BJ (cell line): ENCODE measurements at regions not wholly inside any gene's neighbourhood (a gene's known extent, or its start where the extent isn't known, plus 50 kb on each side); places are given as distances from the start of the nearest gene placed in this dataset.
A peak's percentile ranks its signal among the peaks of the same experiment; 100 is the strongest.

Source experiments
- CTCF ChIA-PET: fragments of 350-600 bp; formaldehyde crosslinking; extraction: SDS; loops from one replicate; lab custom pipeline; 2021; ENCODE audit warnings: antibody characterized with exemption, inconsistent platforms; lab: Yijun Ruan, JAX
- POLR2A ChIA-PET: fragments of 300-600 bp; sonication (Branson Sonifier 250); formaldehyde crosslinking; extraction: SDS; loops from one replicate; lab custom pipeline; 2021; ENCODE audit warnings: antibody characterized with exemption; lab: Charles Lee
- DNase-seq: peaks from one replicate; pipeline ENCODE4 v3.0.0-alpha.2; 2011; ENCODE audit warnings: low read depth
- H3K27me3 ChIP-seq: 2 replicates; pipeline ENCODE4 v1.6.0; 2011; ENCODE audit warnings: low read length; ENCODE audit not compliant: control insufficient read depth, insufficient read depth
- H3K36me3 ChIP-seq: 2 replicates; pipeline ENCODE4 v1.5.1; 2011; ENCODE audit warnings: low read length; ENCODE audit not compliant: control insufficient read depth, insufficient read depth
- H3K4me3 ChIP-seq: 2 replicates; pipeline ENCODE4 v1.5.1; 2011; ENCODE audit warnings: low read depth, mild to moderate bottlenecking, control low read depth, low read length
- CTCF ChIP-seq: IDR thresholded peaks from 2 replicates; pipeline ENCODE4 v1.5.1; 2011; ENCODE audit warnings: low read depth, mild to moderate bottlenecking, control low read depth, inconsistent platforms, low read length, moderate library complexity; ENCODE audit not compliant: insufficient read depth

DNA sequence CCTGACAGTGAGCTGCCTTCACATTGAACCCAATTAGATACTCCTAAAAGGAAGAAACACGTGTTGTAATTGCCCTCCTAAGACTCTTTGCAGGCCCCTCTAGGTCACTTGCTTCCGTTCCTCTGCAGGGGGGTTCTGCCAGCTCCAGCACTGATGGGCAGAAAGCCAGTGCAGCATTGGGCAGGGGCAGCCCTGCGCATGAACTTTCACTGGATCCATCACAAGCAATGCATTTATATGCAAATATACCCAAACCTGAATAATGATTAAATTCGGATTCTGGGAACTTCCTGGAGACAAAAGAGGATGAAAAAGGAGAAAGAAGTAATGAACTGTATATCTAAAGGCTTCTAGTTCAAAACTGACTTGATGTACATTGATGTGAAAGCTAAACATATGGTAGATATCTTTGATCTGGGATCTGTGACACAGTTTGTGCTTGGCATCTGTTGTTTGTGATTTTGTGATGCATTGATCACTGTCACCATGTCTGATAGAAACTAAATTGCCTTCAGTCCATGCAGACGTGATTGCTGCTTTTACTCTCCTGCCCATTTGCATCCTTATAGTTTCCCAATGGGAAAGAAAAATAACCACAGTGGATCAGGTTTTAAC lies 313.4 kb downstream of the DEPDC1B start:
- DNase-seq: no peak
- no peaks in the 10 kb centered on the region for H3K36me3 ChIP-seq
- CTCF ChIA-PET: interaction anchor here (7.9 kb wide), 1 partner anchor 576 kb away, joined by 36 read pairs; no protein-coding TSS in a partner anchor
- TF ChIP-seq CTCF: no peak
- POLR2A ChIA-PET: no interaction called here
- no peaks in the 10 kb centered on the region for H3K27me3 ChIP-seq
- no peak overlapping the region for H3K4me3 ChIP-seq

DNA sequence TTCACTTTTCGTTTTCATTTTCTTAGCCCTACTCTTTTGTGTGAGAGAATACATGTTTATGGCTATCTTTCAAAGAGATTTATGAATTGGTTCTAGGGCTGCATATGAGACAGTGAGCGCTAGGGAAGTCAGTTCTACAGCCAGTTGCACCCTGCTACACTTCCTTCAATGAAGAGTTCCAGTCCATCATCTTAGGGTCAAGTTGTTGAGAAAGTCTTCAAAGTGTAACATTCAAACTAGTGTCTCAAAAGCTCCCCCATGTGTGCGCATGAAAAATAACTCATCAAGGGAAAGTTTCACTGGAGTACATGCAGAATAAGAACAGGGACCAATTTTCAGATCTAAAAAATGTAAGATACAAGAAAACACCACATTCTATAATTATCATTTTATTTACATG lies 317.2 kb downstream of the DEPDC1B start:
- DNase-seq: no peak
- H3K4me3 ChIP-seq: no peak overlapping the region
- TF ChIP-seq CTCF: peak; percentile 44
- ChIA-PET CTCF (interaction anchor here (0.9 to 7.9 kb wide), 4 partner anchors 87 to 572 kb away, joined by 3 to 36 read pairs (median 4); no protein-coding TSS in a partner anchor), POLR2A (no interaction called here)
- H3K36me3 ChIP-seq: no peaks in the 10 kb centered on the region
- no peaks in the 10 kb centered on the region for H3K27me3 ChIP-seq

DNA sequence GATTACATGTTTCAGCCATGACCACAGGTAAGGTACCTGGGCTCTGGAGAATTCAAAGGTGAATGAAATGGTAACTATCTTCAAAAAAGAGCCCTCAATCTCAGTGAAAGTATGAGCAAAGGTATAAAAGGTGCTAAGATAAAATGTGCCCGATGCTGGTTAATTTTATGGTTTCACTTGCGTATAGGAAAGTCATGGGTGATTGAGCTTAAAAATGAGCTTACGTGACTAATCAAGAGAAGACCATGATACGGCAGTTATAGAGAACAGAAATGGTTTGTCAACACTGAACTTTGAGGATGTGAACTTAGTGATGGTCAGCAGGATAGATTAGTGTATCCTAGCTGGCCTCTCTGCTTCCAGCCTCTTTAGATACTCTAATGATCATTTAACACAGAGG lies 320.1 kb downstream of the DEPDC1B start:
- ChIA-PET CTCF (interaction anchor here (1.0 to 7.9 kb wide), 4 partner anchors 14 to 569 kb away, joined by 3 to 36 read pairs (median 3); no protein-coding TSS in a partner anchor), POLR2A (no interaction called here)
- no peak for DNase-seq
- no peaks in the 10 kb centered on the region for H3K36me3 ChIP-seq
- no peaks in the 10 kb centered on the region for H3K27me3 ChIP-seq
- H3K4me3 ChIP-seq: no peak overlapping the region
- no peak for TF ChIP-seq CTCF

DNA sequence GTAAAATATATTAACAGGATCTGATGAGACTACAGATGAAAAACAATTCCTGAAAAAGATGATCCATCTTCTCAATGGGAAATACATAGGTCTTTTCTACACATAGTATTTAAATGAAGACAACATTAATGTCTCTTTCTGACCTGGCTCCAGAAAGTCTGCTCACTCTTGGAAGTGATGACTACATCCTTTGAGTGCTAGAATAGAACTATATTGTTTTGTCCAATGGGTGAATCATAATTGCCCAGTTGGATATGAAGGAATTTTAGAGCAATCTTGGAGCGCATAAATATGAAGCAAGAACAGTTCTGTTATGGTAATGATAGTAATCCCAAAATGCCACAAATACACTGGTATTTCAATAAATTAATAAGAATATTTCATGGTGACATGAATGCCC lies 322.1 kb downstream of the DEPDC1B start:
- no peak for DNase-seq
- POLR2A ChIA-PET: no interaction called here
- no peaks in the 10 kb centered on the region for H3K27me3 ChIP-seq
- TF ChIP-seq CTCF: no peak
- no peaks in the 10 kb centered on the region for H3K36me3 ChIP-seq
- CTCF ChIA-PET: no interaction called here
- no peak overlapping the region for H3K4me3 ChIP-seq

GRCh38 chr5:60376860-60377259 lies 323.1 kb downstream of the DEPDC1B start:
- H3K27me3 ChIP-seq: no peaks in the 10 kb centered on the region
- no peak for TF ChIP-seq CTCF
- POLR2A ChIA-PET: no interaction called here
- no peak overlapping the region for H3K4me3 ChIP-seq
- DNase-seq: no peak
- CTCF ChIA-PET: interaction anchor here (2.2 kb wide), 1 partner anchor 81 kb away, joined by 6 read pairs; no protein-coding TSS in a partner anchor
- H3K36me3 ChIP-seq: no peaks in the 10 kb centered on the region
